Smooth muscle cell (in vitro differentiated cells): ENCODE measurements at regions not wholly inside any gene's neighbourhood (a gene's known extent, or its start where the extent isn't known, plus 50 kb on each side); places are given as distances from the start of the nearest gene placed in this dataset.

Source experiments
- DNase-seq: peaks from one replicate; lab custom pipeline; 2025; ENCODE audit not compliant: unreplicated experiment; lab: John Stamatoyannopoulos, UW
- H2AFZ ChIP-seq: fragments of 200-600 bp; sonication (generic); 2 replicates; pipeline ENCODE4 v1.6.0; 2016; ENCODE audit warnings: antibody characterized with exemption, low read depth, mild to moderate bottlenecking
- H3F3A ChIP-seq: fragments of 200-600 bp; sonication (generic); 2 replicates; pipeline ENCODE4 v1.6.0; 2017; ENCODE audit warnings: antibody characterized with exemption, low read depth
- H3K27ac ChIP-seq: fragments of 200-600 bp; sonication (generic); 2 replicates; pipeline ENCODE4 v1.5.1; 2016; ENCODE audit warnings: low read depth, mild to moderate bottlenecking
- H3K27me3 ChIP-seq: fragments of 200-600 bp; sonication (generic); 2 replicates; pipeline ENCODE4 v1.6.1; 2016; ENCODE audit warnings: low read depth, mild to moderate bottlenecking
- H3K36me3 ChIP-seq: fragments of 200-600 bp; sonication (generic); 2 replicates; pipeline ENCODE4 v1.5.1; 2016; ENCODE audit warnings: low read depth
- H3K4me1 ChIP-seq: fragments of 200-600 bp; sonication (generic); 2 replicates; pipeline ENCODE4 v1.5.1; 2016; ENCODE audit warnings: low read depth
- H3K4me2 ChIP-seq: fragments of 200-600 bp; sonication (generic); 2 replicates; pipeline ENCODE4 v1.6.0; 2016; ENCODE audit warnings: mild to moderate bottlenecking
- H3K4me3 ChIP-seq: fragments of 200-600 bp; sonication (generic); 2 replicates; pipeline ENCODE4 v1.5.1; 2016; ENCODE audit warnings: mild to moderate bottlenecking
- H3K79me2 ChIP-seq: fragments of 200-600 bp; sonication (generic); 2 replicates; pipeline ENCODE4 v1.6.0; 2016; ENCODE audit warnings: low read depth, mild to moderate bottlenecking
- H3K9ac ChIP-seq: fragments of 200-600 bp; sonication (generic); 2 replicates; pipeline ENCODE4 v1.6.0; 2016; ENCODE audit warnings: low read depth
- H3K9me3 ChIP-seq: fragments of 200-600 bp; sonication (generic); replicated peaks from 2 replicates; pipeline ENCODE4 v1.5.1; 2016; ENCODE audit warnings: low read depth
- H4K20me1 ChIP-seq: fragments of 200-600 bp; sonication (generic); 2 replicates; pipeline ENCODE4 v1.6.0; 2016; ENCODE audit warnings: low read depth
- WGBS: methylation state at CpG from one replicate; pipeline ENCODE4 v1.1.7; 2016; ENCODE audit warnings: low lambda C conversion rate; 5-methylcytosine and 5-hydroxymethylcytosine counted together
- TF ChIP-seq, protein P1 (sequence below): fragments of 200-600 bp; sonication (generic); IDR thresholded peaks from 2 replicates; pipeline ENCODE4 v1.5.1; 2017; ENCODE audit warnings: borderline replicate concordance, mild to moderate bottlenecking, antibody characterized with exemption; ENCODE audit not compliant: insufficient read depth, poor library complexity, severe bottlenecking

DNA sequence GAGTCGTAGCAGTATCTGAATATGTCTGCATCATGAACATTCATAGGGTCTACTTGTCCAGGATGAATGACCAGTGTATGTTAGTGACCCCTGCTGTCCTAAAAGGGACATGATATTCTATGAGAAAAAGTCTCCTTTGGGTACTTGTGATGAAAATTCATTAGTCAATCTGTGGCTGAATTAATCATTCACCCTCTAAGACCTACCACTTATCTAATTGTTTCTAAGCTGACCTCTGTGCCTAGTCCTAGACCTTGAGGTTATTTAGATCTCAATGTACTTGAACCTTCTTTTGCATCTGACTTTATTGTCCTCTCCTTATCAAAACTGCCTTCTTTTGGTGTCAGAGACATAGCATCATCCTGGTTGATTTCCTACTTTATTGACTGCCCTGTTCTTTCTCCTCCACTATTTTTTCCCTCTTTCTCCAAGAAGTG lies 799.3 kb downstream of the DIPK2A start:
- Histone ChIP-seq H3K27me3 (no peaks in the 10 kb centered on the region), H3K9me3 (no peaks in the 10 kb centered on the region), H3K27ac (peak overlapping the region; percentile 34), H2AFZ (peak overlapping the region; percentile 29), H3F3A (no peaks in the 10 kb centered on the region), H3K4me3 (no peak overlapping the region), H4K20me1 (no peaks in the 10 kb centered on the region), H3K9ac (no peak overlapping the region), H3K4me2 (peak overlapping the region; percentile 56), H3K36me3 (no peaks in the 10 kb centered on the region), H3K4me1 (no peaks in the 10 kb centered on the region), H3K79me2 (no peaks in the 10 kb centered on the region)
- TF ChIP-seq, protein P1, sequence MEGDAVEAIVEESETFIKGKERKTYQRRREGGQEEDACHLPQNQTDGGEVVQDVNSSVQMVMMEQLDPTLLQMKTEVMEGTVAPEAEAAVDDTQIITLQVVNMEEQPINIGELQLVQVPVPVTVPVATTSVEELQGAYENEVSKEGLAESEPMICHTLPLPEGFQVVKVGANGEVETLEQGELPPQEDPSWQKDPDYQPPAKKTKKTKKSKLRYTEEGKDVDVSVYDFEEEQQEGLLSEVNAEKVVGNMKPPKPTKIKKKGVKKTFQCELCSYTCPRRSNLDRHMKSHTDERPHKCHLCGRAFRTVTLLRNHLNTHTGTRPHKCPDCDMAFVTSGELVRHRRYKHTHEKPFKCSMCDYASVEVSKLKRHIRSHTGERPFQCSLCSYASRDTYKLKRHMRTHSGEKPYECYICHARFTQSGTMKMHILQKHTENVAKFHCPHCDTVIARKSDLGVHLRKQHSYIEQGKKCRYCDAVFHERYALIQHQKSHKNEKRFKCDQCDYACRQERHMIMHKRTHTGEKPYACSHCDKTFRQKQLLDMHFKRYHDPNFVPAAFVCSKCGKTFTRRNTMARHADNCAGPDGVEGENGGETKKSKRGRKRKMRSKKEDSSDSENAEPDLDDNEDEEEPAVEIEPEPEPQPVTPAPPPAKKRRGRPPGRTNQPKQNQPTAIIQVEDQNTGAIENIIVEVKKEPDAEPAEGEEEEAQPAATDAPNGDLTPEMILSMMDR = peak; percentile 53
- WGBS = 46% methylated on average over 1 of the region's 1 CpG
- no peak for DNase-seq

DNA sequence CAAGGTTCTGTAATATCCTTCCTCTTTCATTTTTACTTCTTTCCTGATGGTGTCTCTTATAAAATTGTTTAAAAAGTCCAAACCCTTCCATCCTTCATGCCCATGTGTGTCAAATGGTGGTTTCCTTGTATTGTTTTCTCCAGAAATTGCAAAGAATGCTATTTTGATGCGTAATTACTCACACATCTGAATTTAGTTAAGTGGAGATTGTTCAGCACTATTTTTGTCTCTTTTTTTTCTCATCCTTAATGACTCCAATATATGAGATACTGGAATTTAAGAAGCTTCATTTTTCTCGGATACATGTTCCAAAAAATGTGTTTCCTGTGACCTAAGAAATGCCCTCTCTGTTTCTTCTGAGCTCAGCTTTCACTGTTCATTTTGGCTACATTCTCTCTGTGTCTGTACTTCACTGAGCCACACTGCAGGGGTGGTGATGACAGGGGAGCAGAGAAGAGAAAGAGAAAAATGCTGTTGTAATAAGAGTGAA lies 799.8 kb downstream of the DIPK2A start:
- H3F3A ChIP-seq = no peaks in the 10 kb centered on the region
- H3K9me3 ChIP-seq = no peaks in the 10 kb centered on the region
- peak overlapping the region; percentile 34 for H3K27ac ChIP-seq
- no peak for DNase-seq
- 61% methylated on average over 2 of the region's 2 CpGs for WGBS
- no peaks in the 10 kb centered on the region for H3K36me3 ChIP-seq
- no peaks in the 10 kb centered on the region for H3K27me3 ChIP-seq
- H3K4me1 ChIP-seq = no peaks in the 10 kb centered on the region
- peak overlapping the region; percentile 29 for H2AFZ ChIP-seq
- no peaks in the 10 kb centered on the region for H3K79me2 ChIP-seq
- no peaks in the 10 kb centered on the region for H4K20me1 ChIP-seq
- no peak overlapping the region for H3K9ac ChIP-seq
- H3K4me2 ChIP-seq = peak overlapping the region; percentile 56
- H3K4me3 ChIP-seq = no peak overlapping the region
- TF ChIP-seq, protein P1 = no peak

DNA sequence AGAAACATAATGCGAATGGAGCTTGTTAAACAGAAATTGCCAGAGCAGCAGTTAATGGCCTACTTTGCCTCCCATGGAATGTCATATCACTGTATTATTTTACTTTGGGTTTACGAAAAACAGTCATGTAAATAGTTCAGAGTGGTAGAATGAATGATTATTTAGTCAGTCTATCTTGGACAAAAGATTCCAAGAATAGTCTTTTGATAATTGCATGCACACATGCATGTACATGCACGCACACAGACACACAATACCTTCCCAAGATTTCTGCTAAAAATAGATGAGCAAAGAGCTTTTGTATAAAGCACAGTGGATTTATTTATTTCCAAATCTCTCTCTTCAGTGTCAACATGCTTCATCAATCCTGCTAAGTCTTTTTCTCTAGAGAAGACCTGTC lies 800.7 kb downstream of the DIPK2A start:
- no peaks in the 10 kb centered on the region for H3K79me2 ChIP-seq
- WGBS = 68% methylated on average over 3 of the region's 3 CpGs
- H3K36me3 ChIP-seq = no peaks in the 10 kb centered on the region
- H2AFZ ChIP-seq = peak overlapping the region; percentile 29
- no peak overlapping the region for H3K9ac ChIP-seq
- peak overlapping the region; percentile 34 for H3K27ac ChIP-seq
- DNase-seq = no peak
- no peaks in the 10 kb centered on the region for H3K4me1 ChIP-seq
- H3K4me2 ChIP-seq = peak overlapping the region; percentile 56
- no peaks in the 10 kb centered on the region for H3K27me3 ChIP-seq
- TF ChIP-seq, protein P1 = no peak
- no peaks in the 10 kb centered on the region for H4K20me1 ChIP-seq
- H3K9me3 ChIP-seq = no peaks in the 10 kb centered on the region
- no peak overlapping the region for H3K4me3 ChIP-seq
- H3F3A ChIP-seq = no peaks in the 10 kb centered on the region

DNA sequence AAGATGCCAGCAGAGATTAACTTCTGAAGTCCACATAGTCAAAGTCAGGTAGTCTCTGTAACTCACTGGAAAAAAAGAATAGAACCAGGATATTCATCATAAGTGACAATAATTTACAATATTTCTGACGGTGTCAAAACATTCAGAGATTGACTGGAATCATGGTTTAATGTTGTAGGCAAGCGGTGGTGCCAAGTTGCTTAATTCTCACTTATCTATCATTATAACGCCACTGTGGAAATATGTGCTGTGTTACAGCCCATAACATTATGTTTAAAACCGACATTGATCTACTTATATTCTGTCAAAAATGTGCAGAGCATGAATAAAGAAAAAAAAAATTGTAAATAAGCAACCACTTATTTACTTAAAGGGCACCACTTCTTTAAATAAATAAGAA lies 801.7 kb downstream of the DIPK2A start:
- H3K27ac ChIP-seq = no peak overlapping the region
- no peak overlapping the region for H3K4me3 ChIP-seq
- no peaks in the 10 kb centered on the region for H3K79me2 ChIP-seq
- TF ChIP-seq, protein P1 = no peak
- no peaks in the 10 kb centered on the region for H3K27me3 ChIP-seq
- H3K36me3 ChIP-seq = no peaks in the 10 kb centered on the region
- no peak overlapping the region for H2AFZ ChIP-seq
- DNase-seq = no peak
- no peaks in the 10 kb centered on the region for H3K9me3 ChIP-seq
- WGBS = 85% methylated on average over 4 of the region's 4 CpGs
- no peaks in the 10 kb centered on the region for H4K20me1 ChIP-seq
- H3K9ac ChIP-seq = no peak overlapping the region
- H3F3A ChIP-seq = no peaks in the 10 kb centered on the region
- H3K4me1 ChIP-seq = no peaks in the 10 kb centered on the region
- no peak overlapping the region for H3K4me2 ChIP-seq
